Embryonic facial prominence (tissue), 1 donor: ENCODE measurements at regions not wholly inside any gene's neighbourhood (a gene's known extent, or its start where the extent isn't known, plus 50 kb on each side); places are given as distances from the start of the nearest gene placed in this dataset.
"Not testable (repeated sequence)": the region's sequence is repeated elsewhere in the genome, so short reads cannot be mapped to it uniquely, and the experiment has no call there.

ENCODE experiments used
- DNase-seq: peaks from one replicate; pipeline ENCODE4 v3.0.0-alpha.2; 2016; ENCODE audit errors: extremely low spot score

GRCh38 chr22:48301908-48302307, 1525.8 kb downstream of the BRD1 start:
- no peak for DNase-seq

- no peak for DNase-seq
These were observed 1526.3 kb downstream of the BRD1 start for GRCh38 chr22:48301421-48301820.

- DNase-seq: no peak
These were observed 1526.8 kb downstream of the BRD1 start for GRCh38 chr22:48300877-48301276.

- no peak for DNase-seq
These were observed 1527.9 kb downstream of the BRD1 start for GRCh38 chr22:48299801-48300200.

GRCh38 chr22:48299124-48299523, 1528.5 kb downstream of the BRD1 start:
- DNase-seq: no peak

- no peak for DNase-seq
These were observed 1530.4 kb downstream of the BRD1 start for GRCh38 chr22:48297296-48297695.

- not testable (repeated sequence) for DNase-seq
These were observed 1527.5 kb downstream of the TBC1D22A start for GRCh38 chr22:48289954-48290353.

- no peak for DNase-seq
These were observed 1526.0 kb downstream of the TBC1D22A start for GRCh38 chr22:48288376-48288940.

- DNase-seq: no peak
These were observed 1524.6 kb downstream of the TBC1D22A start for GRCh38 chr22:48287031-48287430.

GRCh38 chr22:48284671-48285070, 1522.2 kb downstream of the TBC1D22A start:
- DNase-seq: no peak

GRCh38 chr22:48282804-48283203, 1520.4 kb downstream of the TBC1D22A start:
- DNase-seq: no peak

- DNase-seq: no peak
These were observed 1517.0 kb downstream of the TBC1D22A start for GRCh38 chr22:48279461-48279756.

GRCh38 chr22:48278620-48279460, 1516.4 kb downstream of the TBC1D22A start:
- no peak for DNase-seq

GRCh38 chr22:48277868-48278581, 1515.6 kb downstream of the TBC1D22A start:
- DNase-seq: no peak

- DNase-seq: no peak
These were observed 1514.8 kb downstream of the TBC1D22A start for GRCh38 chr22:48276994-48277867.

- no peak for DNase-seq
These were observed 1513.0 kb downstream of the TBC1D22A start for GRCh38 chr22:48275412-48275811.

GRCh38 chr22:48270731-48271130, 1508.3 kb downstream of the TBC1D22A start:
- DNase-seq: no peak

- DNase-seq: no peak
These were observed 1506.5 kb downstream of the TBC1D22A start for GRCh38 chr22:48268771-48269552.

GRCh38 chr22:48268293-48268692, 1505.8 kb downstream of the TBC1D22A start:
- no peak for DNase-seq

- DNase-seq: no peak
These were observed 1505.2 kb downstream of the TBC1D22A start for GRCh38 chr22:48267681-48268080.

GRCh38 chr22:48265000-48265625, 1502.7 kb downstream of the TBC1D22A start:
- no peak for DNase-seq
